HG03520 (cell line): ENCODE measurements at regions not wholly inside any gene's neighbourhood (a gene's known extent, or its start where the extent isn't known, plus 50 kb on each side); places are given as distances from the start of the nearest gene placed in this dataset.

ENCODE experiments used
- ATAC-seq: cut with Tn5 transposase; IDR thresholded peaks from one replicate; pipeline ENCODE4 v1.9.1; 2021; ENCODE audit warnings: mild to moderate bottlenecking, moderate library complexity; ENCODE audit not compliant: unreplicated experiment

DNA sequence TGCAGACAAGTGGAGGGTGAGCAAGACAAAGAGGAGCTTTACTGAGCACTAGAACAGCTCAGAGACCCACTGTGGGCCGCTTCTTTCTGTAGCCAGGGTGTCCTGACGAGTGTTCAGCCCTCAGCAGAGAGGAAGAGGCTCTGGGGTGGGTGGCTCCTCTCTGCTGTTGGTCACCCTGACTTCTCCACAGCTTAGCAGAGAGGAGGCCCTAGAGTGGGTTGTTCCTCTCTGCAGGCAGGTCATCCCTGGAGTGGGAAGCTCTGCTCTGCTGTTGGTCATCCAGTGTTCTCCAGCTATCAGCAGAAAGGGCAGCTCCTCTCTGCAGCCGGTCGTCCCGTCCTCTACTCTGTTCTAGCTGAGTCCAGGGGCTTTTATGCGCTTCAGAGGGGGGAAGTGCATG is 286.5 kb downstream of the ICOS start:
- ATAC-seq = no peak

DNA sequence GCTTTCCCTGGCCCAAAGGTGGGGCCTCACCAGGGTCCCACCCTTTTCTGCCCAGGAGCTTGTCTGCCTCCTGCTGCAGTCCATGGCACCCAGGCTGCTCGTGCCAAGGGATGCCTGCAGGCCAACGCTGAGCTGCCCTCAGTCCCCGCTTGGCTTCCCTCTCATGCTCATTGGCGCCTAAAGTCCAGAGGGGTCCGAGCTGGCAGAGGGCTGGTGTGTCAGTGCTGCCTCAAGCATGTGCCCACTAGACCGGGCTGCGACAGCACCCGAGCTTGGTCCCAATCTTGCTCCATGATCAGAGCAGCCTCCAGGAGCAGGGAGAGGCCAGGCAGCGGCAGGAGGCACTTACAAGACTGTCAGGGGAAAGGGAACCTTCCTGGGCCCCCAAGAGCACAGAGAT is 287.0 kb downstream of the ICOS start:
- no peak for ATAC-seq

DNA sequence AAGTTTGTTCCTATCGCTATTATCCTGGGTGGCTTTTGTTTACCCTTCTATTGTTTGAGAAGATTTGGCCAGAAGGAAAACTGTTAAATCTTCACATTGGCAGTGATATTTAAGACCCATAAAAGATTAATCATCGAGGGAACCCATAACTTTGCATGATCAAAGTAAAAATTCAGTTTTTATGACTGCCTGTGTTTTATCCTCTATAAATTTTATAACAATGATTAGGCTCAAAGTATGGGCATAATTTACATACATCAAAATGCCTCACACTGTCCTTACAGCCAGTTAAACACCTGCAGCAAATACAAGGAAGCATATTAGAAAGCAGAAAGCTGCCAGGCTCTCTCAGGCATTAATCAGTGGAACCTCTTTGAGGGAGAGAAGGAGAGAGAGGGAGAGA is 289.1 kb downstream of the ICOS start:
- ATAC-seq = no peak

DNA sequence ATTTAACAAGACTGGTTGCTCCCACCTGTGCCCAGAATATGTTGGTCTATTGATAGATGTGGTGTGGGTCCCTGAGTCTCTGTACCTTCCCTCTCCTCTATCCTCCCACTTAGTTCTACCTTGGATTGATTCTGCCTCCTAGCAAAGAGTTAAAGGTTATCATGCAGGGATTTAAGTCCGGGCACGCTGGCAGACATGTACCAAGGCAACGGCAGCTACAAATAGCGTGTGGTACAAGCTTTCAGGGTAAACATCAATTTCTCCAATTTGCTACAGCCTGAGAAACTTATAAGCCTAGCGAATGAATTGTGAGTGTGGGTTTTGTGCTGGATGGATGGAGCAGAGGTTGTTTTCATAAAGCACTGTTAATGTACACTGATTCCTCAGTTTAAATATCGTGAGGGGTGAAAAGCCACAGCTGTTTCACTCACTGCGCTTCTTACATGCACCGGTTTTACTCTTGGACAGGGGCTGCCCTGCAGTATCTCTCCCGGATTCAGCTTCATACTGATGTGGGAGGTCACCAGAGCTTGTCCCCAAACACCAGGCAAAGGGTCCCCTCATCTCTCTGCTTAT is 289.8 kb downstream of the ICOS start:
- no peak for ATAC-seq

DNA sequence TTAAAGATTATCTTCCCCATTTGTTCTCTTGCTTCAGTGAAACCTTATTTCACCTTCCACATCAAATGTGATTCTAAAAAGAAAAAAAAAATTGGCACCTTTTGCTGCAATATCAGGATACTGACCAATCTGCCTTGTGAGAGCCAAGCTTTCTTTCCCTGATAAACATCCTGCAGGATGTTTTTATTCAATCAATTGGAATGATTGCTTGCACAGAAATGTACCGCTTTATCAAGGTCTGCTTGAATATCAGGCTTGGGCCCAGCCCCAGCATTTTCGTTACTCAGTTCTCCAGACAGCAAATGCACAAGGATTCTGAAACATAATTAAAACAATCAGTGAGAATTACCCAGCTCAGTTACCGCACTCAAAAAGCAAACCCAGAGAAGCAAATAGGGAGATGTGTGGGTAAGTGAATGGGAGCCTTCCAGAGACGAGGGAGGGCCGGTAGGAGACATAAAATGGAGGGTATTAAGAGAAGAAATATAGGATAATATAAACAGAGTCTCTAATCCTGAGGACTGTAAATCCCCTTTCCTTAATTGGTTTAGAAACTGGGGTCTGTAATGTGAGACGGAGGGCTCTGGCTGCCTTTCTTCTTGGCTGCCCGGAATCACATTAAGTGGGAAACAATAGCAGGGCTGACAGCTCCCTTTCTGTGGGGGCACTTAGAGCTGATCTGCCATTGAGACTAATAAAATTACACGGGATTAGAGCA is 291.8 kb downstream of the ICOS start:
- ATAC-seq = no peak

DNA sequence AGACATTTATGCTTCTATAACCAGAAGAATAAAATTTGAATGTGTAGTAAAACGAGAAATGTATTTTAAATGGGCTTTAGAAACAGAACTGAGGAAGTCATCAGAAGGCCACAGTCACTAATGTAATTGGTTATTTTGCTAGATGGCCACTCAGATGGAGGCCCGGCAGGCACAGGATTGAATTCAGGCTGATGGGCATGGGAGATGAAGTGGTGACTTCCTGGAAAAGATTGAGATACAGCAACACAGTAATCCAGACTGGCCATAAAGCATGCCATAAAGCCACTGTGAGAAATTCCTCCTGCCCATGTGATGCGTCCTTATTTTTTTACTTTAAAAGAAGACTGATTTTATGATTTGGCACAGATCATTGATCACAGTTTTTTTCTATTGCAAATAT is 297.7 kb downstream of the ICOS start:
- ATAC-seq = no peak

DNA sequence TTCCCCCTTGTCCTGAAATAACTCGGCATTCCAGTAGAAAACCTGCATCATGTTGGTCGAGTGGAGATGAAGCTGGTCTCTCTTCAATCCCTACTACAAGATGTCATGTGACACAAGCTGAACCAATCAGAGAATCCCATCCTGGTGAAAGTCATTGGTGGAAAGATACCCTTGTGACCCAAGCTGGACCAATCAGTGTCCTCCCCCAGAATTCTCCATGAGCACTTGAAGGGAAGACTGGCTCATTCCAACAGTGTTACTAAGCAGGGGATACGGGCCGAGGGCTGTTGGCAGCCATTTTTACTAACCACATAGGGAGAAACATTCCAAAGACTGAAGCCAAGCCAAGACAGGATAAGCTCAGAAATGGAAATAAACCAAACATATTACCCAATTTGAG is 298.3 kb downstream of the ICOS start:
- no peak for ATAC-seq

DNA sequence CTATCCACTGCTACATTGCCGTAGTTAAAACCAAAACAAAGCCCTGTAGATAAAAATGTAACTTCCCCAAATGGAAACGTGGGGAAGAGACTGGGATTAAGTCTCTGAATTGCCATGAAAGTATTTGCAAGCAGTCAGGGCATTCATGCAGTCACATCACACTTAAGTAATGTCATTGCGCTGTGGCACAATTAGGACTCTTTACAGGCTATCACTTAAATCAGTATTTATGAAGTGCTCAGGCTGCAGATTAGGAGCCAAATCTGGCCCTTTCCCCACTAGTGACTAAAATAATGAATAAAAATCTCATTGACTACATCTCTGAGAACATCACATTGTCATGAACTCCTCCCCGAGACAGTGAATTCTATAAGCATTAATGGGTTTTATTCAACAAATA is 300.9 kb downstream of the ICOS start:
- no peak for ATAC-seq

DNA sequence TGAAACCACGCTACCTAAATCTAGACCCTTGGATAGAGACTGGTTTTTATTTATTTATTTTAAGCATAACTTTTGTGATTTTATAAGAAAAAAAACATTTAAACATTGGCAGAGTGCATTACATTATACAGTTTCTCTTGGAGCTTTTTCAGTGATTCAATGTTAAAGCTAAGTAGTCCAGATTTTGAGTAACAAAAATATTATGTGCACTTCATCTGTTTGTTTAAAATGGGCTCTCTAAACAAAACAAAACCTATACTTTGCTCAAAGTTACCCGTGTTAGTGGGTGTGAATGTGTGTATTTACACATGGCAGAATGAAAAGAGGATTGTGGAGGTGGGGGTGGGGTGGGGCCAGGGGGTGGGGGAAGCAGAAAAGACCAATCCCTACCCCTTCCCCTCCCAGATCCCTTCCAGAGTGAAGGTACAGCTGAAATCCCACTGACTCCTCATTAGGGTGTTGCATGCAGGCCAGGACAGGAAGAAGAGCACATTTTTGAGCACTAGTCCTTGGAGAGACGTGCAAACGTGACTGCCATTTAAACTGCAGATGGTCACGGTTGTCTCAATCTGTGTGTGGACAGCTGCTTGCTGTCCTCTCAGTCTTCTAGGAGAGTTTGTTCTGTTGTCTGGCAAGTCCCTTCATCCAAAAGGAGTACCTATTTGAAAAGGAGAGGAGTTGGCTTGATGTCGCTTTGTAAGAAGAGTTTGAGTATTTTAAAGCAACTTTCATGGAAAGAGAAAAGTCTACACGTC is 303.0 kb downstream of the ICOS start:
- ATAC-seq = no peak

DNA sequence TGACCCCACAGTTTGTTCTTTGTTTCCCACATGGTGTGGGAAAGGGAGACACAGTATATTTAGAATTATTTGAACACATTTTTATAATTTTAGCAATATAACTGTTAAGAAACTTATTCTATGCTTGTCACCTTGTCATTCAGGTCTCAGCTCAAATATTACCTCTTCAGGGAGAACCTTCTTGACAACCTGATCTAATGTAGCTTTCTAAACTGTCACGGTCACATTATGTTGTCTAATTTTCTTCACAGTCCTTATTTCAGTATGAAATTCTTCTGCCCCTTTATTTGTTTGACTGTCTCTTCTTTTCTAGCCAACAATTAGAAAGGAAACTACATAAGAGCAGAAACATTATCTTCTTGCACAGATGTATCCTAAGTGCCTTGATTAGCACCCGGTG is 304.3 kb upstream of the PARD3B start:
- ATAC-seq = no peak

DNA sequence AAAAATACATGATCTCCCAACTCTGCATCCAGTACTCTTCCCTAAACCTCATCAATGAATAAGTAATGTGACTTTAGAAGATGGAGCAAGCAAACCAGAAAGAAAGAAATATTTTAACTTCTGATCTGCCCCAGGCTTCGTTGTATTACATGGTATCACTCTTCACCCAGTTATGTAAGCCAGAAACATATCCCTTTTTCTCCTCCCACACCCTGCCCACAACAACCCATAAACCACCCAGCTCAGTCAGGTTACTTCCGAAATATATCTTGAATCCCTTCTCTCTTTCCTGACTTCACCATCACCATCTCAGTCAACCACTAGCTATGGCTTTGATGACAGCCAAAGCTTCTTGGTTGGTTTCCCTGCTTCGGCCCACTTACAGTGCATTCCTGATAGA is 295.8 kb upstream of the PARD3B start:
- ATAC-seq = no peak

DNA sequence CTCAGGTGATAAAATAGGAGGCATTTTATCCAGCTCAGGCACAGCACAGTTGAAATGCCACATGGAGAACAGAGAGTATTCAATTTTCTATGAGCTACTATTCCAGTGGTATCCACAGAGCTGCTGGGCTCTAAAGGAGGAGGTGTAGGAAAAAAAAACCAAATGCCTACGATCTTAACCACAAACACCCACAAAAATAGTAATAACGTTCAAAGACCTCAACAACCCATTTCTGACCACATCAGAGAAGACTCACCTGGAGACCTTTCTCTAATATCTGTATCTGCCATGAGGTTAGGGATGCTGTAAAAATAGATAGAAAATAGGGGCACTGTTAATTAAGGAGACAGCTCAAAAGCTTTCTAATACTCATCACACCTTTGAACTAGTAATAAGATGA is 294.6 kb upstream of the PARD3B start:
- no peak for ATAC-seq

DNA sequence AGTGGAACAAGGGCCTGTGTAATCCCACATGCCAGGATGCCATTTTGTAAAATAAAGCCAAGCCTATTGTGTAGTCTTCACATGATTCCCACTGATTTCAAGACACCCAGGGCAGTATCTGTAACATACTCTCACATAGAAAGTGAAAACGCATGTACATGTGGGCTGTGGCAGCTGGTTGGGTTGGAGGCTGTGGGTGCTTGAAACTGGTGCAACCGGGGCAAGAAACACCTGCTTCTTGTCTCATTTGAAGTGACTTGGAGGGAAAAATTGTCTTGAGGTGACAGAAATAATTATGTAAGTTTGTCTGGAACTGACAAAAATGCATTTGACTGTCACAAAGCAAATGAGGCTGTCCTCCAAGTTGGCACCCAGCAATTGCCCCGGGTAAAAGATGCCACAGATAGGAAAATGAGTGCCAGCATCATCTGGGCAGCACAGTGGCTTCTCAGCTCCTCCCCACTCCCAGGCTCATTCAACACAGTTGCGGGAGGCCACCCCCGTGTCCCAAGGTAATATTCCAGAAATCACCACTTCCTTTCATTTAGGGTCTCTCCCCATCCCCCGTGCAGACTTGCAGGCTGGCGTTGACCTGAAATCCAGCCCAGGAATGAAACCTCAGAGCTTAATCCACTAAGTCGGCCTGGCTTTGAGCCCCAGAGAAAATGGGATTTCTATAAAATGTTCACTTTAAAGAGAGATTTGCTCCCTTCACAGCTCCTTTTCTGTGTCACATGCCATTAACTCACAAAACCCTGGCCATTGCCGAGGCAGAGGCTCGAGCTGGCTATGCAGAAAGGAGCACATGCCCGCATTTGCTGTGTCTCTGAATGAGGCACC is 293.9 kb upstream of the PARD3B start:
- peak; percentile 56 for ATAC-seq

DNA sequence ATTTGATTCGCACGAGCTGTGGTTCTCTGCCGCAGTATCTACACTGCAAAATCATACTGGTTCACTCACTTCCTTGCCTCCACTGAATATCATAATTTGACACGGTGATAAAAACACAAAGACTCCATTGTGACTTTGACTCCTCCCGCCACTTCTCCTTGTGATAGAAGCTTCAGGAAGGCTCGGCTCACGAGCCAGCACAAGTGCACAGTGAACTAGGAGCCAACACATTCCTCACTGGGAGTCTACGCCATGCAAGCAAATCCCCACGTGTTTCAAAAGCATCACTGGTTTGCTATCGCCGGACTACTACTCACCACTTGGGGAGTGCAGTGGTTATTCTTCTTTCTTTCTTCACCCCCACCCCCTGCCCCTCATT is 293.3 kb upstream of the PARD3B start:
- ATAC-seq = no peak

DNA sequence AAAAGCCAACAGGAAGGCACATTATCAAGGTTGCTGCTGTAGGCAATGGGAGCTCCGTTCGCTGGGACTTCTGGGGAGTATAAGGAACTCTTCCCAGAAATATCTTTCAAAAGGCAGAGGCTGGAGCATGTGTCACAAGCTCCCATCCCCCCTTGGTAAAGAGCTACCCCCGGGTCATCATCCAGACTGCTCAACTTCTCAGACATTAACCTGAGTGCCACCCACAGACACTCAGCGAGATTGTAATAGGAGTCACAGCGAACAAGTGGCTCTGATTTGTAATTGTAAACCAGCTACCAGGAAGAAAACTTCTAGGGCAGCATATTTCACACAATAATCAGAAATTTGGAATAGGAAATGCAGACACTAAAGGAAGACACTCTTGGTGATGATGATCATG is 290.2 kb upstream of the PARD3B start:
- ATAC-seq = no peak

DNA sequence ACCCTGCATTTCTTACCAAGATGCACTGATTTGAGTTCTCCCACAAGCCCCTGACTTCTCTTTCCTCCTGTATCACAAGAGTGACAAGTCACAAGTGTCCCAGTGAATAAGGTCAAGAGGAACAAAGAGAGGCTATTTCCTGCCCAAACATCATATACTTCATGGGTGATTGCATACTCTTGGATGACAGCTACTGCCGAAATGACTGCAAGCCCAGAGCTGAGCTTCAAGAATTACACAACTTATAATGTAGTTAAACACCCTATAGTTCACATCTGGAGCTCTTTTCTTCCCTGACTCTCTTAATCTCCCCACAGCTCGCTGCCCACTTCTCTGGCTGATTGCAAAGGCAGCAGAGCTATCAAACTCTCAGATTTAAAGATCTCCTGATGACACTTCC is 289.7 kb upstream of the PARD3B start:
- ATAC-seq = no peak

DNA sequence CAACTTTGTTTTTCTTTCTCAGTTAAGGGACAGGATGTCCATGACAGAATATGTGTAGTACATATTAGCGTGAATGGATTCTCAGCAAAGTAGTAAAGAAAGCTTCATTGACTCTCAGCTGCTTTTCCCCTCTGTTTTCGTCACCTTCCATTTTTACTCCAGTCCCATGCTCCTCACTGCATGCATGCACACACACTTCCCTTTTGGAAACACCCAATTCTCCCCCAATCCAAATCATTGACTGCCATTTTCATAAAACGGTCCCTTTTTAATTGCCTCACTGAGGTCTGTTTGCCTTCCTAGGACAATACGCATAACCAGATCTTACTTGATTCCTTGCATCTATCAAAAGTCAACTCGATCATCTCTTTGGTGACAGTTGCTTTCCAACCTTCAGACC is 287.5 kb upstream of the PARD3B start:
- no peak for ATAC-seq

DNA sequence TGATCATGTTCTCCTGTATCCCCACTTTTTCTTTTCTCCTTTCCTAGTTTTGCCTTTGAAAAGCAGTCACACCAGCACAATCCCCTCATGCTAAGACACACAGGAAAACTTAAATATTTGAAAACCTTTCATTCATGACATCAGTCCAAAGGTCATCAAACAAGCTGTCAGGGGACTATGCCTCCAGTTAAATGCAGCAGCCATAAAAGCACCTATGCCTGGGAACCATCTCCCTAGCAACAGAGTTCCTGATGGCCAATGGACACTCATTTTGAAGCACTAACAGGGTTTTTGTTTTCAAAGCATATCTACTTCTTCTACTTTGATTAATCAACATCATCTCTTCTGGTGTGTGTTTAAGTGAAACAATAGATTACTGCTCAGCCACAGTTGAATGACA is 286.4 kb upstream of the PARD3B start:
- ATAC-seq = no peak

DNA sequence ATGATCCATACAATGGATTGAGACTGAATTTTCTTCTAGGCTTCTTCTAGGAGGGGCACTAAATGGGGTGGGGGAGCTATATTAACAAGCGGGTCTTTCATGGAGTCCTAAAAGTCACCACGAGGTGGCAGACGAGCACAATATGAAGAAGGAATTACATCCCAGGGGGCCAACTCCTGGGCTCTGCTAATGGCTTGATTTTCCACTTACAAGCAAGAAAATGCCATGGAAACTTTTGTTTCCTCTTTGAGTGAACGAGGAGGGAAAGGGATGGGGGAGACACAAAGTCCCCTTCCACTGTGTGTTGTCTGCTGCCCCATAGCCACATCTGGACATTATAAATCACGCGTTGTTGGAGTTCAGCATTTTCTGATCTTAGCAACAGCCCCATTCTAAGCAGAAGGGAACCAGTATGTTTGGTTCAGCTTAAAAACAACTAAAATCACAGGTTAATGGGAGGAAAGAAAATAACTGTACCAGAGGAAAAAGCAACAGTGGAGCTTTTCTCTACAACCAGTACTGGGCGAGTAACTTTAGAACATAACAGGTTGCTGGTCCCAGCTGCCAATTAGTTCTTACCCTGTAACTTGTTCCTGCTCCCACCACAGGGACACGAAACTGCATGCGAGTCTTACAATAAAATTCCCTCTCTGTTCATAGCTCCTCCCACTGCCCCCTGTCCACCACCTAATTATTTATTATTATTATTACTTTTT is 285.0 kb upstream of the PARD3B start:
- ATAC-seq = peak; percentile 71

DNA sequence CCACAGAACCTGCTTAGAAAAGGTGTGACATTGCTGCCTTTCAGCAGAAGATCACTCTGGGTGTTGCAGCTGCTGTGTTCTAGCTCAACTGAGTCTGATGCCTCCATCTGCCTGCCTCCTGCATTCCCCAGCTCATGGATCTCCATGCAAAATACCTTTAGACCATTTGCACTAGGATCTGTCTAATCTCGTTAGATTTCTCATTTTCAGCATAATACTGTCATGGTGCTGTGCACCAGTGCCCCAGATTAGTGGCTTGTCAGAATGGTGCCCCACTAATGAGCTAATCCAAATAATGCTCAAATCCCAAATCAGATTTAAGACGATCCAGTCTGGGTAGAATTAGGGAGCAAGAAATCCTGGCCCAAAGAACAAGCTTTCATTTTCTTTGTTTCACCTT is 284.4 kb upstream of the PARD3B start:
- no peak for ATAC-seq

DNA sequence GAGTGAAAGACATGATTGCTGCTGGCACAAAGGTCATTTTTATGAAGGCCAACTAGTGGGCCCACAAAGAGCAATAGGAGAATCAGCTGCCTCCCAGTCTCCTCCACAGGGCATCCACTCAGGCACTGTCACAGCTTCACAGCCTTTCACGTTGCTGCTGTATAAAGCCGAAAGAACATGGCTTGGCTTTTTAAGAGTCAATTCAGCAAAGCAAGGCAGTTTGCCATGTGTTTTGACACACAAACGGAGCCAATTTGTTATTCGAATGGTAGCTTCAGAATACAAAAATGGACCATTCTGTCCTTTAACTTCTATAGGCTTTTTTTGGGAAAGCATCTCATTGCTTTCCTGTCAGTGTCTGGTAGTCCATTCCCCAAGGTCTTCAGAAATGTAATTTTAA is 283.4 kb upstream of the PARD3B start:
- ATAC-seq = no peak
